ENCODE measurements at regions not wholly inside any gene's neighbourhood (a gene's known extent, or its start where the extent isn't known, plus 50 kb on each side); places are given as distances from the start of the nearest gene placed in this dataset.
"Not testable (repeated sequence)": the region's sequence is repeated elsewhere in the genome, so short reads cannot be mapped to it uniquely, and the experiment has no call there.

DNA sequence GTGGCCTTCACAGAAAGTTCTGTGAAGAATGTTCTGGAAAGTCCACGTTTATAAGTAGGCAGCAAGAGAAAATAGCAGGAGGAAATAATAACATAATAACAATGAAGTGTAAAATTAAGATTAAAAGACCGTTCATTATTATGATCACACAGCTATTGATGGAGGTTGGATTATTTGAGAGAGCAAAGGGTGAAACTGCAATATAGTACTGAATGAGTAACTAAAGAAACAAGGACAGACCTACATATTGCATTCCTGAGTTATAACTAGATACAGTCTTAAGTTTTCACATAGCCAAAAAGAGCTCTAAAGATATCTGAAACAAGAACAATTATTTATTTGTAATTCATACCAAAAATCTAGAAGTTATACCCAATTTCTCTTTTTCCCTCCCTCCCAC, 122.9 kb upstream of the TMEM164 start:
- DNase-seq (ENCODE audit: low read depth): no peak

DNA sequence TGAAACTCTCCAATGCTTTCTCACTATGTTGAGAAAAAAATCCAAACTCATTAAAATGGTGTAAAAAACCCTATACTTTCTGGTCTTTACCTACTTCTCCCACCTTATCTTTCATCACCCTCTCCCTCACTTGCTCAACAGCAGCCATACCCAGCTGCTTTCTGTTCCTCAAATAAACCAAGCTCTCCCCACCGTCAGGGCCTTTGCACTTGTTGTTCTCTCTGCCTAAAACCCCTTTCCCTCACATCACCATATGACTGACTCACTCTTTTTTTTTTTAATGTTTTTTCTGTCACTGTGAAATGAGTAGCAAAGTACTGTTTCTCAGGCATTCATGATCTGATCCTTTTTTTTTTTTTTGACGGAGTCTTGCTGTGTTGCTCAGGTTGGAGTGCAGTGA, 122.3 kb upstream of the TMEM164 start:
- DNase-seq (ENCODE audit: low read depth): no peak

DNA sequence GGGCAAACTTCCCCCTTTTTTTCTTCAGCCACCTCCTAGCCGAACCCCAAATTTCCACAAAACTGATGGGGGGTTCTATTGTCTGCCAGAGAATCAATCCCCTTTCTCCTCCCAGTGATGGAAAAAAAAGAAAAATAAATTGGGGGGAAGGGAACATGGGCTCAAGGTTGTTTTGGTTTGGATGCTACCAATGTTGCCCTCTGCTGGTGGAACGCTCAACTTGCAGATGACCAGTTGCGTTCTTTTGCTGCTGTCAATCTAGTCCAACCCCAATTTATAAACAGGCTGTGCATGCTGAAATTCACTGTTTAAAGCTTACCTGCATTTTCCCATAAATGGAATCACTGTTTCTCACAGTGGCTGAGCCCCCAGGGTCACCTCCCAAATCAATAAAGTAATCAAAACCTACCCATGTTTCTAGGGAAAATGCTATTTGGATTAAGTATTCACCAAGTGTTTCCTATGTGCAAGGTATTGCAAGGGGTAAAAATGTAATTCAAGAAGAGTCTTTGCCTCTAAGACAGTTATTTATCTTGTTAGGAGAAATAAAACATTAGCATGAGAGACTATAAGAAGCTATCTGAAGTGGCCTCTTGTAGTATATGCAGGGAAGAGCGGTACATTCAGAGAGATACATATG, 116.7 kb upstream of the TMEM164 start:
- no peak for DNase-seq (ENCODE audit: low read depth)

DNA sequence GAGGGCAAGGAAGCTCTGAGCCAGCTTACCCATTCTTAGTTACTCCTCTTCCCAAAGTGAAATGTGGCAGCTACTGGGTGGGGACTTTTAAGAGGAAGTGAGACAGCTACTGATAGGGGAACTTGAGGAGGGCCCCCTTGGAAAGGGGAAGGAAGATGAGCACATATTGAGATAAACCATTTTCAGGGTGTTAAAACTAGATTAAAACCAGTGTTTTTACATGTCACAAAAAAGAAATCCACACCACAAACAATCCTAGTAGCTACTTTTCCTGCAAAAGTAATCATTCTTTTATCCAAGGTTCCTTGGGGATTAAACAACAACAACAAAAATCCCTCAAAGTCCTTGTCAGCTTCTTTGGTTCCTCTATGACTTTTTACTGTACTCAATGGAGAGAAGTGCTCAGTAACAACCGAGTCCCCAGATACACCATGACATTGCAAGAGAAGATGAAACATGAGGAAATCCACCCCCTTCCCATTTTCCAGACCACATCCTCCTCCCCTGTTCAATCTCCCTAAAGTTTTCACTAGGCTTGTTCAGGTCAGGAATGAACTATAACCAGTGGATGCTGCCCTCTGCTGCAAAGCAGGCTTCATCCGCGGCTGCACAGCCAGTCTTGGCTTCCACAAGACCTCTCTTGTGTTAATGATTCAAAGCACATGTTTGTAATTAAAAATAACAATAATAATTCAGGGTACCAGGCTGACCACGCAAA, 113.5 kb upstream of the TMEM164 start:
- DNase-seq (ENCODE audit: low read depth): no peak

DNA sequence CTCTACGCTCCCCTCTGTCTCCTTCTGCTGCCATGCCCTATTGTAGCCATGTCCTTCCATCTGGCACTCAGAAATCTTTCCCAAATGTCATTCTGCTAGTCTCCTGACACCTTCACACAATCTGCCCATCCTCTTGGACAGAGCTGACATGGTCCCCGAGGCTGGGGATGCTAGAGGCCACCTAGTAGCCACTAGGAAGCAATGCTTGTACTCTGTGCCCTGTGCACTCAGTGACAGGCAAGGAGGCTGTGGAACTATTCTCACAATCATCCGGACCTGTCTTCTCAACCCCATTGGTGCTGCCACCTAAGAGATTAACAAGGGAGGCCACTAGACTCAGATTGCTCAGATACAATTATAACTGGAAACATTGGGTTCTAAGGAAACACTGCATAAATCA, 112.6 kb upstream of the TMEM164 start:
- DNase-seq (ENCODE audit: low read depth): no peak

- DNase-seq (ENCODE audit: low read depth): no peak
Measured at GRCh38 chrX:109890910-109891502, 111.9 kb upstream of the TMEM164 start.

GRCh38 chrX:109896024-109896423, 106.9 kb upstream of the TMEM164 start:
- DNase-seq (ENCODE audit: low read depth): not testable (repeated sequence)

DNA sequence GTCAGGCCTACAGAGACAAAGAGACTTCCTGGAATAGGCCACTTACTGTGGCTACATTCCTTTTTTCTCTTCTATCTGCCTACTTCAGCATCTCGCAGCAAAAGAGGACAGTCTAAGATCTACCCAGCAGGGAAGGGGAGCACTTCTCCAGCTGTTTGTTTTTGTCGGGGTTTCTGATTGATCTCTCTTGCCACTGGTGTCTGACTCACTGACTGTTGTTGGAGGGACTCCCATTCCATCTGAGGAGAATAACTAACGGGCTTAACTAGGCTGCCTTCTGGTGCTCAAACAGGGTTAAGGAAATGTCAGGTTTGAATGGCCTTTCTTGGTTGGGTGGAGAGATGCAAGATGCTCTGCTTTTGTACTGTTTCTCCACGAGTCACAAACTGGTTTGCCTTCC, 100.2 kb upstream of the TMEM164 start:
- DNase-seq (ENCODE audit: low read depth): no peak

- no peak for DNase-seq (ENCODE audit: low read depth)
Measured at GRCh38 chrX:109911046-109911445, 91.9 kb upstream of the TMEM164 start.

- not testable (repeated sequence) for DNase-seq (ENCODE audit: low read depth)
Measured at GRCh38 chrX:109912993-109913392, 89.9 kb upstream of the TMEM164 start.

GRCh38 chrX:109914114-109914849, 88.6 kb upstream of the TMEM164 start:
- no peak for DNase-seq (ENCODE audit: low read depth)

GRCh38 chrX:109918753-109919152, 84.2 kb upstream of the TMEM164 start:
- DNase-seq (ENCODE audit: low read depth): no peak

DNA sequence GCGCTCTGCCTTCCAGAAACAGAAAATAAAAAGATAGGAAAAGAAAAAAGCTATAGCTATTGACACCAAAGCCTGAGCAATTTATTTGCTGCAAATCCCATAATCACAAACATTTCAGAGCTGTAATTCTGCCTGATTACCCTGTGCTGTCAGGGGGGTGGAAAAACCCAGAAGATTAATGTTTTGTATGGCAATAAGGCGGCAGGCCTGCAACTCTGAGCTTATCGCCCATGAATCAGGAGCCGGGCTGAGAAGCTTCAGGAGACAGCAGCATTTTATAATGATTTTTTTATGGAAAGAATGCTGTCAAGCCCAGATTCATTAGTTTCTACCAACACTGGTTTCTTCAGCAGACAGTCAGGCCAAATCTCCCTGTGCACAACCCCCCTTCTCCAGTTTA, 82.6 kb upstream of the TMEM164 start:
- no peak for DNase-seq (ENCODE audit: low read depth)

GRCh38 chrX:109920868-109921267, 82.0 kb upstream of the TMEM164 start:
- no peak for DNase-seq (ENCODE audit: low read depth)

DNA sequence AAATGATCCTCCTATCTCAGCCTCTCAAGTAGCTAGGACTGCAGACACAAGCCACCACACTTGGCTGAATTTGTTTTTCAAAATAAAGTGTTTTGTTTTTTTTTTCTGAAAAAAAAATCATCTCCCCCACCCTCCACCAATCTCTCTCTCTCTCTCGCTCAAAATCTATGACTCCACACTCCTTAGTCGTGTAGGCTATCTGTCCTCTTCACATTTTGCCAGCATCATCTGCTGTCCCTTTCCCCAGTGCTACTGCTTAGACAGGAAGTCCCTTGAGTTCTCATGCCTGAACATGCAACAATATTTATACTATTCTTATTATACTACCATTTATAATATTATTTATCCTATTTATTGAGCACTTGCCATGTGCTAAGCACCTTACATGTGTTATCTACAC, 80.7 kb upstream of the TMEM164 start:
- DNase-seq (ENCODE audit: low read depth): no peak

DNA sequence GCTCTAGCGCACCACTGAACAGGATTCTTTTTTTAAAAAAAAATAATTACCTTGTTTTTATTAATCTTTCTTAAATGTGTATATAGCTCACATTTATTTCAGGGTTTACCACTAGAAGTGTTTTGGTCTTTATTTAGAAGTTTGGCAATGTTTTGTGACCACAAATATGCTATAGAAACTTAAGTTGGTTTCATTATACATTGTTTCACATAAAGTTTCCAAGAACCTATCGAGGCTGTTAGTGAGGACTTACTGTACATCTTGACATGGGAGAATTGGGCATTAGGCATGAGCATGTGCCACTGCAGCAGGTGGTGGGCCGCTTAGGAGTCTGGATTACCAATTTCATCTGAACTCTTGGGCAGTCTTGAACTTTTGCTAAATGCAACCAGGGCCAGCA, 77.9 kb upstream of the TMEM164 start:
- DNase-seq (ENCODE audit: low read depth): not testable (repeated sequence)

- DNase-seq (ENCODE audit: low read depth): no peak
Measured at GRCh38 chrX:109925656-109926055, 77.3 kb upstream of the TMEM164 start.

- DNase-seq (ENCODE audit: low read depth): no peak
Measured at GRCh38 chrX:109926118-109926517, 76.8 kb upstream of the TMEM164 start.

DNA sequence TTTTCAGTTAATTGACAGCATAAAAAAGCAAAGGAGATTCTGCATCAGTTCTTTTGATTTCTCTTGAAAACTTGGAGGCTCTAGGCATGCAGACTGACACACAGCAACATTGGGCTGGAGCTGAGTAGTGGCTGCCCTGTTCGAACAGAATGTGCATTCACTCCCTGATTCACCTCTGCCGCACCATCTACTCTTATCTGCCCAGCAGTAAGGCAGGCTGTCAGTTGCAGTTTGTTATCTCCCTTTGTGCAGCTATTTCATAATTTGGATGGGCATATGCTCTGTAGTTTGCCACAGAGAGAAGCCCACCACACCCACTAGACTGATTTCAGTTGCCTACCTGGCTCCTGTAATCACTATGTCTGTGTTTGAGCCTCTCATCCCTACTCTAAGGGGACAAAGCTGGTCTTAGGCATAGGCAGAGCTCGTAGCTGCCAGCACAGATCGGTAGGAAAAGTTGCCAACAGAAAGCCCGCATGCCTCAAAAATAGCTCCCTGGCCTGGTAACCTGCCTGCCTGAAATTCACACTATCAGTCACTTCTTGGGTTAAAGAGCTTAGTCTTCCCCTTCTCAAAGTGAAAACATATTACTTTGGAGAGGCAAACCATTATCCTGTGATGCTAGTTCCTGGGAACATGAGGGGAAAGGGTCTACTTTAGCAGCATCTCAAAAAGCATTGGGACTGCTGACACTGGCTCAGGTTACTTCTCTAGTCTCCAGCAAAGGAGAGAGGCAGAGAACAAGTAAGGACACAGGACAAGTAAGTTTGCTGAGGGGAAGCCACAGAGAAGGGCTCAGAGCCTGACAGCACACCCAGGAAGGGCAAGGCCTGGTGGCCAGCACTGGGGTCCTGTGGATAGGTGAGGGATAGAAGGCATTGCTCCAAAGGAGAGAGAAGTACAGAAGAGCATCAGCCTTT, 75.9 kb upstream of the TMEM164 start:
- no peak for DNase-seq (ENCODE audit: low read depth)

- DNase-seq (ENCODE audit: low read depth): no peak
Measured at GRCh38 chrX:109927663-109928273, 75.1 kb upstream of the TMEM164 start.

DNA sequence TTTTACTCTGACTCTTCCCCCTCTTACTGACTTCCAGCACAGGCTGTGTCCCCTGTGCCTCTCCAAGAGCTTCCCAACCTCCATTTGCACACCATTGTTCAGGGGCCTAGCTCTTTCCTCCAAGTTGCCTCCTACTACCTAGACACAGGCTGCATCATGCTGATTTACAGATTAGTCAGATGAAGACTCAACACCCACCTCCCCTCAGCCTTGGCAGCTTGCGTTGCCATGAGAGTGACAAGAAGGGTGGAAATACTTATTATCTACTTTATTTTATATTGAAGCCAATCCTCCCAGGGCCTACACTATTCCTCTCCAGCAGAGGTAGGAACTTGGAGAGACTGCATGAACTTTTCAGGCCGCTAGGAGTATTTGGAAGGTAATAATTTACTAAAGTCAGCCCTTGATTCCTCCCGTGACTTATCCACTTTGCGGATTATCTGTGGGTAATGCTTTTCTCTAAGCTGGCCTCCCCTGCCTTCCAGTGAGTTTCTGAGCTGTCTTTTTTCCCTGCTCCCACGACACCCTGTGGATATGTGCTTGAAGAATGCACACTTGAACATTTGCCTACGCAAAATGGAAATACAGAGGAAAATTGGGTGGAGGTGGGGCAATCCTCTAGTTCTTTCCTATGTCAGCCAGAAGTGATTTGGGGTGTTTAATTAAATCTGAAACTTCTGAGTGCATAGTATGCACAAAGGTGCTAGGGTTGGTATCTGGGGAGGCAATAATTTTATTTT, 74.1 kb upstream of the TMEM164 start:
- DNase-seq (ENCODE audit: low read depth): no peak

Data from GM04504 (cell line).